SK-N-SH (cell line): ENCODE measurements at regions not wholly inside any gene's neighbourhood (a gene's known extent, or its start where the extent isn't known, plus 50 kb on each side); places are given as distances from the start of the nearest gene placed in this dataset.
A peak's percentile ranks its signal among the peaks of the same experiment; 100 is the strongest.

Source experiments
- CTCF ChIA-PET: fragments of 300-600, 350-600 bp; formaldehyde crosslinking; extraction: SDS; loops from one replicate; lab custom pipeline; 2021; lab: Yijun Ruan, JAX
- POLR2A ChIA-PET: fragments of 350-600 bp; sonication (Branson Sonifier 250); formaldehyde crosslinking; extraction: SDS; loops from one replicate; lab custom pipeline; 2020; ENCODE audit warnings: antibody characterized with exemption, inconsistent platforms; lab: Yijun Ruan, JAX
- DNase-seq: peaks from one replicate; pipeline ENCODE4 v3.0.0; 2012
- H2AFZ ChIP-seq: fragments of 200-600 bp; sonication (generic); 2 replicates; pipeline ENCODE4 v1.8.1; 2016; ENCODE audit warnings: antibody characterized with exemption, mild to moderate bottlenecking, low read depth
- H3F3A ChIP-seq: fragments of 200-600 bp; sonication (generic); replicated peaks from 2 replicates; pipeline ENCODE3; 2016; ENCODE audit warnings: antibody characterized with exemption, mild to moderate bottlenecking; ENCODE audit not compliant: insufficient read depth
- H3K27ac ChIP-seq, 2 experiments: fragments of 200-500 bp in 1 of 2; fragments of 200-600 bp in 1 of 2; sonication (Bioruptor generic) in 1 of 2; sonication (generic), shearing (Covaris generic) in 1 of 2; 2 replicates each; pipeline versions ENCODE4 v1.5.1 to v1.6.1; 2014 to 2016; ENCODE audit warnings: low read depth in 2 of 2, inconsistent platforms in 1 of 2, low read length in 1 of 2, mild to moderate bottlenecking in 1 of 2, mixed read lengths in 1 of 2
- H3K27me3 ChIP-seq: fragments of 200-600 bp; sonication (generic), shearing (Covaris generic); 2 replicates; pipeline ENCODE4 v1.6.1; 2016; ENCODE audit warnings: mixed run types; ENCODE audit not compliant: insufficient read depth
- H3K36me3 ChIP-seq, 2 experiments: fragments of 200-500 bp in 1 of 2; fragments of 200-600 bp in 1 of 2; sonication (Bioruptor generic) in 1 of 2; sonication (generic) in 1 of 2; replicated peaks in 1 of 2; 2 replicates each; pipeline versions ENCODE3 to v1.5.1; 2014 to 2016; ENCODE audit warnings: low read length in 1 of 2, mild to moderate bottlenecking in 1 of 2; ENCODE audit not compliant: insufficient read depth in 2 of 2, control insufficient read depth in 1 of 2
- H3K4me1 ChIP-seq, 2 experiments: fragments of 200-500 bp in 1 of 2; fragments of 200-600 bp in 1 of 2; sonication (Bioruptor generic) in 1 of 2; sonication (generic), shearing (Covaris generic) in 1 of 2; 2 replicates each; pipeline versions ENCODE4 v1.5.1 to v1.6.1; 2014 to 2016; ENCODE audit warnings: low read depth in 1 of 2, low read length in 1 of 2, mixed run types in 1 of 2; ENCODE audit not compliant: insufficient read depth in 2 of 2, control insufficient read depth in 1 of 2
- H3K4me2 ChIP-seq: fragments of 200-600 bp; sonication (generic), shearing (Covaris generic); 2 replicates; pipeline ENCODE4 v1.6.1; 2017; ENCODE audit warnings: mixed run types
- H3K4me3 ChIP-seq, 2 experiments: fragments of 200-500 bp in 1 of 2; fragments of 200-600 bp in 1 of 2; sonication (Bioruptor generic) in 1 of 2; sonication (generic), shearing (Covaris generic) in 1 of 2; 2 replicates each; pipeline versions ENCODE4 v1.5.1 to v1.8.1; 2014 to 2016; ENCODE audit warnings: low read depth in 2 of 2, inconsistent platforms in 1 of 2, low read length in 1 of 2, mild to moderate bottlenecking in 1 of 2, mixed read lengths in 1 of 2, moderate library complexity in 1 of 2
- H3K79me2 ChIP-seq: fragments of 200-600 bp; sonication (generic); 2 replicates; pipeline ENCODE4 v1.8.1; 2017; ENCODE audit warnings: mild to moderate bottlenecking; ENCODE audit not compliant: insufficient read depth
- H3K9ac ChIP-seq: fragments of 200-600 bp; sonication (generic); 2 replicates; pipeline ENCODE4 v1.6.1; 2017; ENCODE audit warnings: mixed run types
- H3K9me2 ChIP-seq: fragments of 200-600 bp; sonication (generic); 2 replicates; pipeline ENCODE4 v1.6.1; 2017; ENCODE audit warnings: mixed run types
- H3K9me3 ChIP-seq: fragments of 200-600 bp; sonication (generic); 2 replicates; pipeline ENCODE4 v1.6.1; 2017; ENCODE audit warnings: mixed run types, mild to moderate bottlenecking, moderate library complexity
- H4K20me1 ChIP-seq: fragments of 200-600 bp; sonication (generic); 2 replicates; pipeline ENCODE4 v1.6.1; 2017; ENCODE audit warnings: mild to moderate bottlenecking, mixed run types; ENCODE audit not compliant: insufficient read depth
- CHD2 ChIP-seq: fragments of 150-350 bp; IDR thresholded peaks from 2 replicates; pipeline ENCODE4 v1.6.1; 2018; ENCODE audit warnings: low read length; ENCODE audit not compliant: partially characterized antibody
- CTCF ChIP-seq: fragments of 200-600 bp; sonication (generic); IDR thresholded peaks from 2 replicates; pipeline ENCODE4 v1.6.1; 2017; ENCODE audit warnings: antibody characterized with exemption, mild to moderate bottlenecking, moderate library complexity
- EP300 ChIP-seq, 2 experiments: IDR thresholded peaks; 2 replicates each; pipeline versions ENCODE4 v1.4.0 to v1.6.1; 2012; ENCODE audit warnings: borderline replicate concordance in 1 of 2, low read depth in 1 of 2, low read length in 1 of 2
- EZH2phosphoT487 ChIP-seq: fragments of 200-600 bp; sonication (generic); IDR thresholded peaks from 2 replicates; pipeline ENCODE4 v1.6.1; 2017; ENCODE audit warnings: low read depth, mixed run types, mild to moderate bottlenecking, antibody characterized with exemption, moderate library complexity, borderline replicate concordance
- FOXJ3 ChIP-seq: sonication (generic); formaldehyde crosslinking; IDR thresholded peaks from 2 replicates; pipeline ENCODE4 v1.5.1; 2020; ENCODE audit warnings: mild to moderate bottlenecking, missing genetic modification reagents
- GABPA ChIP-seq: IDR thresholded peaks from 2 replicates; pipeline ENCODE4 v1.4.0; 2012; ENCODE audit warnings: low read depth, mild to moderate bottlenecking
- MAX ChIP-seq: IDR thresholded peaks from 2 replicates; pipeline ENCODE4 v1.4.0; 2012; ENCODE audit warnings: low read depth
- NRF1 ChIP-seq: IDR thresholded peaks from 2 replicates; pipeline ENCODE4 v1.6.1; 2012; ENCODE audit warnings: low read depth, mild to moderate bottlenecking, low read length
- PBX3 ChIP-seq: IDR thresholded peaks from 2 replicates; pipeline ENCODE4; 2012
- POLR2AphosphoS5 ChIP-seq: IDR thresholded peaks from 2 replicates; pipeline ENCODE4 v1.6.1; 2012; ENCODE audit warnings: low read depth, low read length
- RAD21 ChIP-seq: IDR thresholded peaks from 2 replicates; pipeline ENCODE4 v1.6.1; 2012; ENCODE audit warnings: mild to moderate bottlenecking, low read length
- RCOR1 ChIP-seq: fragments of 150-350 bp; IDR thresholded peaks from 2 replicates; pipeline ENCODE4 v1.6.1; 2017; ENCODE audit warnings: antibody characterized with exemption, low read length
- RFX5 ChIP-seq: IDR thresholded peaks from 2 replicates; pipeline ENCODE4 v1.6.1; 2012; ENCODE audit warnings: mild to moderate bottlenecking, improper control_type of control experiment, low read length
- RXRA ChIP-seq: IDR thresholded peaks from 2 replicates; pipeline ENCODE4 v1.4.0; 2012; ENCODE audit warnings: low read depth, mild to moderate bottlenecking, borderline replicate concordance
- TCF12 ChIP-seq: IDR thresholded peaks from 2 replicates; pipeline ENCODE4 v1.4.0; 2012
- TEAD4 ChIP-seq: IDR thresholded peaks from 2 replicates; pipeline ENCODE4 v1.4.0; 2012; ENCODE audit warnings: mild to moderate bottlenecking, borderline replicate concordance; ENCODE audit not compliant: insufficient read depth
- USF1 ChIP-seq: IDR thresholded peaks from 2 replicates; pipeline ENCODE4 v1.4.0; 2012; ENCODE audit warnings: low read depth, borderline replicate concordance
- USF2 ChIP-seq: fragments of 150-350 bp; IDR thresholded peaks from 2 replicates; pipeline ENCODE4 v1.6.1; 2017; ENCODE audit warnings: antibody characterized with exemption, low read length, low read depth, borderline replicate concordance
- YY1 ChIP-seq: IDR thresholded peaks from 2 replicates; pipeline ENCODE4 v1.4.0; 2012; ENCODE audit warnings: low read depth, mild to moderate bottlenecking
- WGBS: methylation state at CpG from one replicate; pipeline ENCODE4 v1.1.6; 2017; ENCODE audit warnings: low lambda C conversion rate; 5-methylcytosine and 5-hydroxymethylcytosine counted together

- no peak for DNase-seq
- Histone ChIP-seq H2AFZ (0 out of 2 replicates have a peak overlapping the region, but pooled peaks have one; percentile 3), H3K36me3 (no peaks in the 10 kb centered on the region), H3K4me2 (no peak overlapping the region), H3K27me3 (no peaks in the 10 kb centered on the region), H3K4me3 (no peak overlapping the region)
- WGBS, result 57% methylated on average over 6 of the region's 6 CpGs
- no peak for TF ChIP-seq EZH2phosphoT487
- no peak for TF ChIP-seq POLR2AphosphoS5
- TF ChIP-seq PBX3, result no peak
- TF ChIP-seq TCF12, result no peak
- TF ChIP-seq RCOR1, result no peak
- TF ChIP-seq NRF1, result no peak
- TF ChIP-seq TEAD4, result no peak
- TF ChIP-seq, all 33 proteins: peak for 0
- 0 out of 2 replicates have a peak, but pooled peaks cover 3% of the 10 kb centered on the region for H3K9me2 ChIP-seq
- H3K9me3 ChIP-seq, result no peaks in the 10 kb centered on the region
- peaks cover 8% of the 10 kb centered on the region for H3F3A ChIP-seq
- H3K9ac ChIP-seq, result no peak overlapping the region
- CTCF ChIA-PET, result no interaction called here
- H3K4me1 ChIP-seq, result no peaks in the 10 kb centered on the region
- H3K79me2 ChIP-seq, result no peaks in the 10 kb centered on the region
- H4K20me1 ChIP-seq, result no peaks in the 10 kb centered on the region
- H3K27ac ChIP-seq, result no peak overlapping the region
- POLR2A ChIA-PET, result no interaction called here
Measured at GRCh38 chr7:12158334-12159060, 52.6 kb upstream of the TMEM106B start.

- Histone ChIP-seq H3K9me3 (no peaks in the 10 kb centered on the region), H4K20me1 (no peaks in the 10 kb centered on the region), H3K4me2 (no peak overlapping the region), H3K4me1 (no peaks in the 10 kb centered on the region), H3K79me2 (no peaks in the 10 kb centered on the region), H3K27me3 (no peaks in the 10 kb centered on the region), H3K9me2 (0 out of 2 replicates have a peak, but pooled peaks cover 3% of the 10 kb centered on the region), H3K4me3 (no peak overlapping the region), H3K9ac (no peak overlapping the region), H3K27ac (no peak overlapping the region), H3K36me3 (no peaks in the 10 kb centered on the region), H2AFZ (no peak overlapping the region), H3F3A (peaks cover 8% of the 10 kb centered on the region)
- DNase-seq, result no peak
- CTCF ChIA-PET, result no interaction called here
- WGBS, result 54% methylated on average over 2 of the region's 2 CpGs
- TF ChIP-seq RFX5, result no peak
- TF ChIP-seq FOXJ3 (CRISPR knock-in tag), result no peak
- no peak for TF ChIP-seq USF1
- no peak for TF ChIP-seq RCOR1
- TF ChIP-seq GABPA, result no peak
- no peak for TF ChIP-seq EP300 (IDR thresholded peaks at IDR 0.05; ENCODE audit: borderline replicate concordance in 1 of 2, low read depth in 1 of 2, low read length in 1 of 2)
- no peak for TF ChIP-seq CHD2
- no peak for TF ChIP-seq USF2
- TF ChIP-seq CTCF, result no peak
- TF ChIP-seq YY1, result no peak
- TF ChIP-seq MAX, result no peak
- no peak for TF ChIP-seq RXRA
- no peak for TF ChIP-seq RAD21
- TF ChIP-seq NRF1, result no peak
- no peak for TF ChIP-seq TCF12
- POLR2A ChIA-PET, result no interaction called here
Measured at GRCh38 chr7:12161146-12161545, 49.9 kb upstream of the TMEM106B start.
